Ovary (tissue), 7 donors: ENCODE measurements at regions not wholly inside any gene's neighbourhood (a gene's known extent, or its start where the extent isn't known, plus 50 kb on each side); places are given as distances from the start of the nearest gene placed in this dataset.
"Not testable (repeated sequence)": the region's sequence is repeated elsewhere in the genome, so short reads cannot be mapped to it uniquely, and the experiment has no call there.

Experiments
- DNase-seq, 5 donors: peaks; one replicate each; pipeline ENCODE4 v3.0.0-alpha.2; 2019 to 2020
- H3K27ac ChIP-seq, 2 donors: fragments of 200-600 bp; one replicate each; pipeline versions ENCODE4 v1.5.1 to v1.8.0; 2019 to 2022
- H3K27me3 ChIP-seq: fragments of 200-600 bp; one replicate; pipeline ENCODE4 v1.8.0; 2022
- H3K36me3 ChIP-seq: fragments of 200-600 bp; sonication (generic); one replicate; pipeline ENCODE4 v1.5.1; 2019
- H3K4me1 ChIP-seq: one replicate; pipeline ENCODE4 v1.8.1; 2013; ENCODE audit warnings: mild to moderate bottlenecking, moderate library complexity; ENCODE audit not compliant: insufficient read depth
- H3K4me3 ChIP-seq: fragments of 200-600 bp; sonication (generic); one replicate; pipeline ENCODE4 v1.5.1; 2017
- H3K9me3 ChIP-seq, 2 donors: fragments of 200-600 bp in 1 of 2; sonication (generic) in 1 of 2; one replicate each; pipeline versions ENCODE4 v1.5.1 to v1.8.1; 2013 to 2019; ENCODE audit warnings: mild to moderate bottlenecking in 1 of 2, moderate library complexity in 1 of 2
- EP300 ChIP-seq: sonication (generic); formaldehyde crosslinking; IDR thresholded peaks from one replicate; pipeline ENCODE4 v1.6.1; 2017; ENCODE audit warnings: antibody characterized with exemption
- POLR2A ChIP-seq: fragments of 450-650 bp; IDR thresholded peaks from one replicate; pipeline ENCODE4 v1.6.1; 2017; ENCODE audit warnings: antibody characterized with exemption, mild to moderate bottlenecking, moderate library complexity
- WGBS, 3 donors: extraction: QIAGEN DNeasy Blood & Tissue Kit in 1 of 3; methylation state at CpG; one replicate each; pipeline versions ENCODE4 v1.1.5 to v1.1.7; 2013 to 2017; 5-methylcytosine and 5-hydroxymethylcytosine counted together
- intact Hi-C, 4 donors: fragments of 100-400 bp; cut with DNase I; formaldehyde crosslinking; loops; one replicate each; pipeline versions ENCODE4 v1.11.0 to v1.15.1; 2022 to 2023
- TF ChIP-seq, protein P1 (sequence below), 3 donors: fragments of 450-650 bp in 2 of 3; fragments of 200-600 bp in 1 of 3; IDR thresholded peaks; one replicate each; pipeline versions ENCODE4 v1.5.1 to v1.8.0; 2016 to 2022; ENCODE audit warnings: antibody characterized with exemption in 3 of 3, mild to moderate bottlenecking in 1 of 3
- donor health status: DM: no; HTN: no; CAD: no; lungs with moderate emphysema.
- donor health status: DM: no; HTN: no; CAD: no.
- donor health status: Bipolar disorder and iron deficiency.
- donor health status: DM: no; HTN: no; CAD: no.
- donor health status: DM: yes; HTN: yes; CAD: no.

GRCh38 chr3:139112230-139112558, 67.5 kb upstream of the PRR23C start:
- H3K9me3 ChIP-seq, result no peaks in the 10 kb centered on the region
- peaks cover 5% of the 10 kb centered on the region for H3K4me1 ChIP-seq
- no peak overlapping the region for H3K27ac ChIP-seq
- intact Hi-C loops, result loop anchor here in 3 of 4 donors (5.0 to 10.0 kb wide), 3 partner anchors 167 to 215 kb away; partner anchors contain the start of genes FOXL2 (in 1 of the 3) and FOXL2NB (in 1 of the 3)
- H3K4me3 ChIP-seq, result no peak overlapping the region
- 16 to 27% (median 27%) methylated on average over 1 of the region's 1 CpG for whole genome bisulfite sequencing, 3 donors
- no peaks in the 10 kb centered on the region for H3K36me3 ChIP-seq
- H3K27me3 ChIP-seq, result no peaks in the 10 kb centered on the region
- TF ChIP-seq, protein P1, sequence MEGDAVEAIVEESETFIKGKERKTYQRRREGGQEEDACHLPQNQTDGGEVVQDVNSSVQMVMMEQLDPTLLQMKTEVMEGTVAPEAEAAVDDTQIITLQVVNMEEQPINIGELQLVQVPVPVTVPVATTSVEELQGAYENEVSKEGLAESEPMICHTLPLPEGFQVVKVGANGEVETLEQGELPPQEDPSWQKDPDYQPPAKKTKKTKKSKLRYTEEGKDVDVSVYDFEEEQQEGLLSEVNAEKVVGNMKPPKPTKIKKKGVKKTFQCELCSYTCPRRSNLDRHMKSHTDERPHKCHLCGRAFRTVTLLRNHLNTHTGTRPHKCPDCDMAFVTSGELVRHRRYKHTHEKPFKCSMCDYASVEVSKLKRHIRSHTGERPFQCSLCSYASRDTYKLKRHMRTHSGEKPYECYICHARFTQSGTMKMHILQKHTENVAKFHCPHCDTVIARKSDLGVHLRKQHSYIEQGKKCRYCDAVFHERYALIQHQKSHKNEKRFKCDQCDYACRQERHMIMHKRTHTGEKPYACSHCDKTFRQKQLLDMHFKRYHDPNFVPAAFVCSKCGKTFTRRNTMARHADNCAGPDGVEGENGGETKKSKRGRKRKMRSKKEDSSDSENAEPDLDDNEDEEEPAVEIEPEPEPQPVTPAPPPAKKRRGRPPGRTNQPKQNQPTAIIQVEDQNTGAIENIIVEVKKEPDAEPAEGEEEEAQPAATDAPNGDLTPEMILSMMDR (IDR thresholded peaks at IDR 0.05), result no peak
- TF ChIP-seq POLR2A, result no peak
- no peak for TF ChIP-seq EP300
- no peak for DNase-seq

DNA sequence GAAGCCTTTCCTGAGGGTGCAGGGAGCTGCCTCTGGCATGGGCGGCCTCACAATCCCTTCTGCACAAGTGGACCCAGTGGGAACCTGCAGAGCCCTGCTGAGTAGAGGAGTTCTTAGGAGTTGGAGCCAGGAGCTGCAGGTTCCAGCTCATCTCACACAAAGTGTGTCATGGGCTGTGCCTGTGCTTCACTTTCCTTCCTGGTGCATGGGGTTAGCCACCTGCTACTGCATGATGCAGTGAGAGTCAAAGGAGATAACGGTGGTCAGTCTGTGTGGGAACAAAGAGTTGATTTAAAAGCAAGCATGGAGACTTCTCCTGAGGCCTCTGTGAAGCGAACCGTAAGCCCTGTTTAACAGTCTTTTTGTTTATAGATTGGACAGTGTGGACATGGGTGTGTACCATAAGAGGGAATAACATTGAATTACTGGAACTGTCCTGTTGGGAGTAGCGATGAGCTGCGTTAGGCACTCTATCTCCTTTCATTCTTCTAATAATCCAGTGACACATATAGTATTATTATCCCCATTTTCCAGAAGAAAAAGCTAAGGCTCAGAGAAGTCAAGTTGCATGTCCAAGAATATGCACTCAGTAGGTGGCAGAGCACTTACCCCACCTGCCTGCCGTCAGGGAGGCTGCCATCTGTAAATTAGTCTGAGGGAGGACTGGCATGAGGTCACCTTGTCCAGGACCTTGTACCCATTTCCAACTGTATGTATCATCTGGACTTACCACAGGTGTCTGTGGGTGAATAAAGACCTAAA, 68.7 kb upstream of the PRR23C start:
- Histone ChIP-seq H3K9me3 (no peaks in the 10 kb centered on the region), H3K27ac (no peak overlapping the region), H3K36me3 (no peaks in the 10 kb centered on the region), H3K4me3 (no peak overlapping the region), H3K27me3 (no peaks in the 10 kb centered on the region), H3K4me1 (peaks cover 5% of the 10 kb centered on the region)
- TF ChIP-seq EP300 (no peak), POLR2A (no peak)
- TF ChIP-seq, protein P1 (IDR thresholded peaks at IDR 0.05), result no peak
- 80 to 89% (median 81%) methylated on average over 7 of the region's 7 CpGs for WGBS, 3 donors
- intact Hi-C loops, result loop anchor here in 3 of 4 donors (5.0 to 10.0 kb wide), 3 partner anchors 169 to 214 kb away; partner anchors contain the start of genes FOXL2 (in 1 of the 3) and FOXL2NB (in 1 of the 3)
- DNase-seq, result no peak

DNA sequence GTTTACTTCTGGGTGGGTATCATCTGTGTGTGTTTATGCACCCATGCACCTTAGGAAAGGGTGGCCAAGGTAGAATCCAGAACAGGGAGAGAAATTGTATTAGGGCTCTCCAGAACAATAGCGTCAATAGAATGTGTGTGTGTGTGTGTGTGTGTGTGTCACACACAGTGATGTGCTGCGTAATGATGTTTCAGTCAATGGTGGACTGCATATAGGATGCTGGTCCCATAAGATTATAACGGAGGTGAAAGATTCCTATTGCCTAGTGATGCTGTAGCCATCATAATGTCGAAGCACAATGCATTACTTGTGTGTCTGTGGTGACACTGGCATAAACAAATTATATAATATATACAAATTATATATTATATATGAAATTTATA, 69.3 kb upstream of the PRR23C start:
- H3K27ac ChIP-seq, result no peak overlapping the region
- H3K27me3 ChIP-seq, result no peaks in the 10 kb centered on the region
- 89 to 97% (median 93%) methylated on average over 4 of the region's 4 CpGs for WGBS, 3 donors
- H3K36me3 ChIP-seq, result no peaks in the 10 kb centered on the region
- H3K4me3 ChIP-seq, result no peak overlapping the region
- no peak for DNase-seq
- intact Hi-C loops, result loop anchor here in 3 of 4 donors (5.0 to 10.0 kb wide), 3 partner anchors 169 to 213 kb away; partner anchors contain the start of genes FOXL2 (in 1 of the 3) and FOXL2NB (in 1 of the 3)
- peaks cover 5% of the 10 kb centered on the region for H3K4me1 ChIP-seq
- no peaks in the 10 kb centered on the region for H3K9me3 ChIP-seq
- TF ChIP-seq EP300, result no peak
- TF ChIP-seq, protein P1 (IDR thresholded peaks at IDR 0.05), result no peak
- no peak for TF ChIP-seq POLR2A

DNA sequence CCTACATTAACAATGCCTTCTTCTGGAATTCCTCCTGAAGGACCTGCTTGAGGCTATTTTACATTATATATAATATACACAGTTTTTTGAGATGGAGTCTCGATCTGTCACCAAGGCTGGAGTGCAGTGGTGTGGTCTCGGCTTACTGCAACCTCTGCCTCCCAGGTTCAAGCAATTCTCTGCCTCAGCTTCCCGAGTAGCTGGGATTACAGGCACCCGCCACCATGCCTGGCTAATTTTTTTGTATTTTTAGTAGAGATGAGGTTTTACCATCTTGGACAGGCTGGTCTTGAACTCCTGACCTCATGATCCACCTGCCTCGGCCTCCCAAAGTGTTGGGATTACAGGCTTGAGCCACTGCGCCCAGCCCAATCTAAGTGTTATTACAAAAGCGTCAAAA, 71.9 kb upstream of the PRR23C start:
- H3K27ac ChIP-seq, H3K9me3 ChIP-seq, H3K27me3 ChIP-seq, H3K36me3 ChIP-seq, DNase-seq, H3K4me3 ChIP-seq: not testable (repeated sequence)
- WGBS, 3 donors, result 95 to 98% (median 96%) methylated on average over 7 of the region's 7 CpGs
- peaks cover 10% of the 10 kb centered on the region for H3K4me1 ChIP-seq
- intact Hi-C loops, result loop anchor here in 1 of 4 donors (10.0 kb wide), 1 partner anchor 172 kb away; the partner anchor contains the start of genes FOXL2 and FOXL2NB

GRCh38 chr3:139117136-139117675, 72.5 kb upstream of the PRR23C start:
- peaks cover 10% of the 10 kb centered on the region for H3K4me1 ChIP-seq
- DNase-seq, result no peak

More at GRCh38 chr3:139117136-139117675, 72.5 kb upstream of the PRR23C start:
- TF ChIP-seq, protein P1 (IDR thresholded peaks at IDR 0.05), result no peak
- TF ChIP-seq EP300, result no peak
- no peak for TF ChIP-seq POLR2A
- WGBS, 3 donors, result 68 to 85% (median 78%) methylated on average over 1 of the region's 1 CpG
- Histone ChIP-seq H3K36me3 (no peaks in the 10 kb centered on the region), H3K9me3 (no peaks in the 10 kb centered on the region), H3K27me3 (no peaks in the 10 kb centered on the region), H3K27ac (no peak overlapping the region), H3K4me3 (no peak overlapping the region)
- intact Hi-C loops, result loop anchor here in 1 of 4 donors (10.0 kb wide), 1 partner anchor 172 kb away; the partner anchor contains the start of genes FOXL2 and FOXL2NB
